GM19328 (cell line): ENCODE measurements at regions not wholly inside any gene's neighbourhood (a gene's known extent, or its start where the extent isn't known, plus 50 kb on each side); places are given as distances from the start of the nearest gene placed in this dataset.

Experiments
- ATAC-seq: cut with Tn5 transposase; IDR thresholded peaks from one replicate; pipeline ENCODE4 v1.9.1; 2021; ENCODE audit warnings: mild to moderate bottlenecking, moderate library complexity; ENCODE audit not compliant: unreplicated experiment

- ATAC-seq = no peak
Measured at GRCh38 chr3:76668653-76669052, 371.2 kb upstream of the ROBO2 start.

- ATAC-seq = no peak
Measured at GRCh38 chr3:76669322-76669721, 370.6 kb upstream of the ROBO2 start.

- no peak for ATAC-seq
Measured at GRCh38 chr3:76673171-76673570, 366.7 kb upstream of the ROBO2 start.

GRCh38 chr3:76679541-76679940, 360.4 kb upstream of the ROBO2 start:
- no peak for ATAC-seq

GRCh38 chr3:76683256-76683655, 356.6 kb upstream of the ROBO2 start:
- no peak for ATAC-seq

- ATAC-seq = no peak
Measured at GRCh38 chr3:76684946-76685345, 355.0 kb upstream of the ROBO2 start.

GRCh38 chr3:76685858-76686257, 354.0 kb upstream of the ROBO2 start:
- no peak for ATAC-seq

- ATAC-seq = no peak
Measured at GRCh38 chr3:76687019-76687418, 352.9 kb upstream of the ROBO2 start.

- no peak for ATAC-seq
Measured at GRCh38 chr3:76694063-76694462, 345.8 kb upstream of the ROBO2 start.

GRCh38 chr3:76698136-76698706, 341.7 kb upstream of the ROBO2 start:
- no peak for ATAC-seq

- no peak for ATAC-seq
Measured at GRCh38 chr3:76699846-76700245, 340.1 kb upstream of the ROBO2 start.

GRCh38 chr3:76700323-76700722, 339.6 kb upstream of the ROBO2 start:
- no peak for ATAC-seq

- ATAC-seq = no peak
Measured at GRCh38 chr3:76702676-76703075, 337.2 kb upstream of the ROBO2 start.

GRCh38 chr3:76715426-76715825, 324.5 kb upstream of the ROBO2 start:
- no peak for ATAC-seq

GRCh38 chr3:76723366-76723765, 316.5 kb upstream of the ROBO2 start:
- no peak for ATAC-seq

- no peak for ATAC-seq
Measured at GRCh38 chr3:76724075-76724474, 315.8 kb upstream of the ROBO2 start.

GRCh38 chr3:76724706-76725105, 315.2 kb upstream of the ROBO2 start:
- no peak for ATAC-seq

GRCh38 chr3:76726034-76726433, 313.9 kb upstream of the ROBO2 start:
- ATAC-seq = no peak

GRCh38 chr3:76728426-76728825, 311.5 kb upstream of the ROBO2 start:
- ATAC-seq = no peak

- ATAC-seq = no peak
Measured at GRCh38 chr3:76731471-76731870, 308.4 kb upstream of the ROBO2 start.

- ATAC-seq = no peak
Measured at GRCh38 chr3:76733073-76733759, 306.7 kb upstream of the ROBO2 start.

- no peak for ATAC-seq
Measured at GRCh38 chr3:76735152-76735551, 304.7 kb upstream of the ROBO2 start.

GRCh38 chr3:76753599-76753998, 286.3 kb upstream of the ROBO2 start:
- ATAC-seq = no peak
